Stimulated activated effector memory CD8-positive, alpha-beta T cell treated with anti-CD3 and anti-CD28 coated beads, Interleukin-12 subunit alpha, Interleukin-12 subunit beta, amount 100 ng/mL, for 72 hours (primary cell): ENCODE measurements at regions not wholly inside any gene's neighbourhood (a gene's known extent, or its start where the extent isn't known, plus 50 kb on each side); places are given as distances from the start of the nearest gene placed in this dataset.
"Not testable (repeated sequence)": the region's sequence is repeated elsewhere in the genome, so short reads cannot be mapped to it uniquely, and the experiment has no call there.

Source experiments
- ATAC-seq: fragments of 150-1000 bp; cut with Tn5 transposase; 2 replicates; pipeline ENCODE4 v1.10.0; 2021
- DNase-seq, 2 donors: peaks; one replicate each; pipeline ENCODE4 v3.0.0; 2021 to 2022; ENCODE audit warnings: low spot score in 2 of 2
- H3K27ac Mint-ChIP-seq: one replicate; pipeline ENCODE4 v1.8.0; 2022; ENCODE audit warnings: mild to moderate bottlenecking, mixed read lengths
- H3K36me3 Mint-ChIP-seq: one replicate; pipeline ENCODE4 v1.8.0; 2022; ENCODE audit warnings: mild to moderate bottlenecking, mixed read lengths
- H3K4me1 Mint-ChIP-seq: one replicate; pipeline ENCODE4 v1.8.0; 2022; ENCODE audit warnings: mixed read lengths
- H3K4me3 Mint-ChIP-seq: one replicate; pipeline ENCODE4 v1.8.0; 2022; ENCODE audit warnings: mild to moderate bottlenecking, mixed read lengths
- H3K9me3 Mint-ChIP-seq: one replicate; pipeline ENCODE4 v1.8.0; 2022; ENCODE audit warnings: mixed read lengths

- DNase-seq (no peak), ATAC-seq (no peak)
- Mint-ChIP-seq H3K4me3 (no peak overlapping the region), H3K9me3 (no peaks in the 10 kb centered on the region), H3K4me1 (no peaks in the 10 kb centered on the region), H3K27ac (no peak overlapping the region), H3K36me3 (no peaks in the 10 kb centered on the region)
Observed at GRCh38 chr10:118823256-118823907, 68.6 kb upstream of the CACUL1 start.

DNA sequence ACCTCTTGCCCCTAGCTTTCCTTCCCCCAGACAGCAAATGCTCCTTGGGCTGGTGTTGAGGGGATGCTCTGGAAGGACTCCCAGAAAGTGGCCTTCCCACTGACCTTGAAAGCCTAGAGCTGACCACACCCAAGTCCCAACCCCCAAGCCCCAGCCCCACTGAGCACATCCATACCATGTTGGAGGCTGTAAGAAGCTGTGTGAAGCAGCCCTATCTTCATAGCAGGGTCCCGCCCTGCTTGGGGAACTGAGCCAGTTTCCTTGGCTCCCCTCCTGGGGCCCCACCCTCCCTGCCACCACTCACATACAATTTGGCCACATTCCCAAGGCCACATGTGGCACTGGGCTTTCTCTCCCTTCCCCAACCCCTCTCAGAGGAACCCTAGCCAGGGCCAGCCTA, 72.3 kb upstream of the CACUL1 start:
- no peak overlapping the region for H3K27ac Mint-ChIP-seq
- no peak overlapping the region for H3K4me3 Mint-ChIP-seq
- H3K36me3 Mint-ChIP-seq = no peaks in the 10 kb centered on the region
- no peaks in the 10 kb centered on the region for H3K4me1 Mint-ChIP-seq
- ATAC-seq (no peak), DNase-seq (no peak)
- no peaks in the 10 kb centered on the region for H3K9me3 Mint-ChIP-seq

GRCh38 chr10:118827466-118828155, 72.8 kb upstream of the CACUL1 start:
- no peak overlapping the region for H3K4me3 Mint-ChIP-seq
- DNase-seq (no peak), ATAC-seq (no peak)

GRCh38 chr10:118832241-118832651, 77.5 kb upstream of the CACUL1 start:
- H3K9me3 Mint-ChIP-seq = no peaks in the 10 kb centered on the region
- no peak overlapping the region for H3K4me3 Mint-ChIP-seq
- H3K27ac Mint-ChIP-seq = no peak overlapping the region
- H3K4me1 Mint-ChIP-seq = no peaks in the 10 kb centered on the region
- no peaks in the 10 kb centered on the region for H3K36me3 Mint-ChIP-seq
- ATAC-seq = no peak
- DNase-seq = no peak

More at GRCh38 chr10:118827466-118828155, 72.8 kb upstream of the CACUL1 start:
- no peaks in the 10 kb centered on the region for H3K9me3 Mint-ChIP-seq
- no peaks in the 10 kb centered on the region for H3K4me1 Mint-ChIP-seq
- no peak overlapping the region for H3K27ac Mint-ChIP-seq
- H3K36me3 Mint-ChIP-seq = no peaks in the 10 kb centered on the region

- H3K27ac Mint-ChIP-seq, H3K36me3 Mint-ChIP-seq, DNase-seq, H3K4me1 Mint-ChIP-seq, ATAC-seq, H3K9me3 Mint-ChIP-seq, H3K4me3 Mint-ChIP-seq: not testable (repeated sequence)
Observed at GRCh38 chr10:118834370-118834769, 79.6 kb upstream of the CACUL1 start.

DNA sequence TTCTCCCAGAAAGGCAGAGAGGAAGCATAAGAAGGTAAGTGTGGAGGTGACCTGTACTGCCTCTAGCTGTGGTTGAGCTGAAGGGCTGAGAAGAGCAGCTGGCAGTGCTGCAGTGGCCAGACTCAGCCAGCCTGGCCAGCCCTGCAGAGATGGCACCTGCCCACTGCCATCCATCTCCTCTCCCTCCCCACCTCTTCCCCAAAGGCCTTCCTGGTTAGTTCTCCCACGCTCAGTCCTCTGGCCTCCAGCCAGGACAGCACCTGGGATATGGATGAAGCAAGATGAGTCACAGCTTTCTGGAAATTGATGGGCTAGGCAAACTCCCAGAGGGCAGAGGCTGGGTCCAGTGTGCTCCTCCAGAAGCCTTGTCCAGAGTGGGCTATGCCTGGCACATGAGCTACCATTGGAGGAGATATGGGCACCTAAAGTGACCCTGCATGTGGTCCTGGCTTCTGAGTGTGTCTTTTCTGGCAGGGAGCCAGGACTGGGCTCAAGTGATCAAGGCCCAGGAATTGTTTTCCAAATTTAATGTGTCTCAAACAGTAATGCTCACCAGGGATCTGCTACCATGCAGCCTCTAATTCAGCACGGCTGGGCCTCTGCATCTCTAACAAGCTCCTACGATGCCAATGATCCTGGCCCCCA, 81.0 kb upstream of the CACUL1 start:
- Mint-ChIP-seq H3K36me3 (no peaks in the 10 kb centered on the region), H3K9me3 (no peaks in the 10 kb centered on the region), H3K27ac (no peak overlapping the region), H3K4me3 (no peak overlapping the region), H3K4me1 (peaks cover 7% of the 10 kb centered on the region)
- no peak for DNase-seq
- ATAC-seq = no peak

GRCh38 chr10:118838364-118838763, 83.6 kb upstream of the CACUL1 start:
- H3K4me3 Mint-ChIP-seq = no peak overlapping the region
- H3K27ac Mint-ChIP-seq = no peak overlapping the region
- no peaks in the 10 kb centered on the region for H3K36me3 Mint-ChIP-seq
- ATAC-seq (no peak), DNase-seq (no peak)
- H3K9me3 Mint-ChIP-seq = no peaks in the 10 kb centered on the region
- H3K4me1 Mint-ChIP-seq = peaks cover 7% of the 10 kb centered on the region

DNA sequence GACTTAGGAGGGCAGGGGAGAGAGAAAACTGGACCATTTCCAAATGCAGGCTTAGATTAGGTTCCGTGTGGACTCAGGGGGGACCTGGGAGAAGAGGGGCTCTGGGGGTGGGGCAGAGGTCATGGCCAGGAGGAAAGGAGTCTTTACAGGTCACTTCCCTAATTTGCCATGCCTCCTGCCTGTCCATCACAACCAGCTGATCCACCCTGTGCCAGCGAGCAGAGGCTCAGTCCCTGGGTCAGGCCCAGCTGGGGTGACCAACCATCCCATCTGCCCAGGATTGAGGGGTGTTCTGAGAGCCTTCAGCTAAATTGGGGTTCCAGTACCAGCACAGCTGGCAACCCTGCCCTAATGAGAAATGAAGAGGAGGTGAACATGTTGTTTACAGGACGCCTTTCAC, 84.6 kb upstream of the CACUL1 start:
- Mint-ChIP-seq H3K36me3 (no peaks in the 10 kb centered on the region), H3K9me3 (no peaks in the 10 kb centered on the region), H3K4me3 (no peak overlapping the region), H3K4me1 (peaks cover 7% of the 10 kb centered on the region), H3K27ac (no peak overlapping the region)
- DNase-seq = no peak
- ATAC-seq = no peak

DNA sequence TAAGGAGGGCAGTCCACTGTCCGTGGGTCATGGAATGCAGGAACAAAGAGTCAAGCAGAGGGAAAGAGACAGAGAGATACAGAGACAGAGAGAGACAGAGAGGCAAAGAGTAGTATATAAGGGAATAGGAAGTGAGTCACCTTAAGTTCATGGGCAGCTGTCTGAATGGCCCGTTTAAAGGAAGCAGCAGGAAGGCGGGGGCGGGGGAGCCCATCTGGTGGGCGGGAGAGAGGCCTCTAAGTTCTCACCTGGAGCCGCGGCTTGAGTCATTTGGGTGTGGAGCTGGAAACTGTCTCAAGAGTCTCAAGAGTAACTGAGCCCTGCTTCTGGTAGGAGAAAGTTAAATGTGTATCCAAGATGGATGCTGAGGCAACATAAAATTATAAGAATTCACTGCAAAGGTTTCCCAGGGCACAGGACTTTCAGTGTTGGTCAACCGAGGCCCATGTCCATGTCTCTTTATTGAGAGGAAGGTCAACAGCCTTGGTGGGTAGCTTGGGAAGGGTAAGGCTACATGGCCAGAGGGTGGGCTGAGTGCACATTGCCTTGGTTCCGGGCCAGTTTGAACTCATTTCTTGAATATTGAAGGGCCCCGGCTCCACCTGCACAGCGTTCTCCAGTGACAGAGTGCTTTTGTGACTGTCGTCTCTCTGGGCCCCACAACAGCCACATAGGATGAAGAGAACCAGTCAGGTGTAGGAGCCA, 85.5 kb upstream of the CACUL1 start:
- H3K36me3 Mint-ChIP-seq = no peaks in the 10 kb centered on the region
- H3K4me1 Mint-ChIP-seq = peaks cover 7% of the 10 kb centered on the region
- no peaks in the 10 kb centered on the region for H3K9me3 Mint-ChIP-seq
- ATAC-seq (peak; percentile 75), DNase-seq (no peak)
- no peak overlapping the region for H3K4me3 Mint-ChIP-seq
- no peak overlapping the region for H3K27ac Mint-ChIP-seq

DNA sequence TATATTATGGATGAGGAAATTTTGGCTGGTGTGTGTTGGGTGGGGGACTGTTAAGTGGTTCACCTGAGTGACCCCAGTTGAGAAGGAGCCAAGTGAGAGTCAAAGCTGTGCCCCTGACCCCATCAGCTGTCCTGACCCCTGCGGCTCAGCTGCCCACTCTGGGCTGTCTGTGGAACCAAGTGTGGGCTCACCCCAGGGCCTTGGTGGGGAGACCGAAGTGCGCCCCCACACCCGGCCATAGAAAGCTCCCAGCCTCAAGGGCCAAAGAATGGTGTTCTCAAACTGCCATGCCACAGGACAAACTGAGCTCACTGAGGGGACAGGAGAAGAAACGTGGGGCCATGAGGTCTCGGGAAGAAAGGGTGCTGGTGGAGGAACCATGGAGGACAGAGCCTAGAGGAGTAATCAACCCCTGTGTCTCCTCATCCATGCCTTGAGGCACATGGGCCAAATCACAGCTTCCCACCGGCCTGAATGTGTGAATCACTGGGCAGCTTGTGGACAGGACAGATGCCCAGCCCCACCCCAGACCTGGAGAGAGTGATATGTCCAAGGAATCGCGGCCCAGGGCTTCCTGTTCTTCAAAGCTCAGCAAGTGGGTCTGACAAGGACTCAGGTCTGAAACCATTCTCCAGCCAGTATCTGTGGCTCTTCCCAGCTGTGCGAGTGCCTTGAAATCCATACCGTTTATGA, 86.2 kb upstream of the CACUL1 start:
- Mint-ChIP-seq H3K36me3 (no peaks in the 10 kb centered on the region), H3K27ac (no peak overlapping the region)
- no peak for ATAC-seq

DNA sequence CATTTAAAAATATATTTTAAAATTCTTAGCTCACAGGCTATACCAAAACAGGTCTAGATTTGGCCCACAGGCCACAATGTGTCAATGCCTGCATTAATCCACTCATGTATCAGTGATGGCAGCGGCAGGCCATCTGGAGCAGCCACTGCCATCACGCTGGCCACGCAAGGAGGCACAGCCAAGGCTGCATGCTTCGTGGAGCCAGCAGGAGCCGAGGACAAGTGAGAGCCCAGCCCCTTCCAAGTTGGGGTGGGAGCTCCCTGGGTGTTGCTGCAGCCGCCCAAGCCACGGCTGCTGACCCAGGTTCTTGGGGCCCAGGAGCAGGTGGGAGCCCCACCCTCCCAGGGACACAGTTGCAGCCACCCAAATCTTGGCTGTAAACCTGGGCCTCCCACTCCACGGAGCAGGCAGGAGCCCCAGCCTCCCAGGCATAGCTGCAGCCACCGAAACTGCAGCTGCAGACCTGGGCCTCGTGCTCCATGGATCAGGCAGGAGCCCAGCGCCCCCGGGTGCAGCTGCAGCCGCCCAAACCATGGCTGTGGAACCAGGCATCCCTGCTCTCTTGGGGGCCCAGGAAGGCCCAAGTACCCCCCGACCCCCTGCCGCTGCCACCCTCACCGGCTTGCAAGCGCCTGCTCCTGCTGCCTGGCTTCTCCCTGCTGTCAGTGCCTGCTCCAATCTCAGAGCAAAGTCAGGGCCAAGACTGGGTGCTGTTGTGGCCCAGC, 87.3 kb upstream of the CACUL1 start:
- H3K9me3 Mint-ChIP-seq = no peaks in the 10 kb centered on the region
- no peaks in the 10 kb centered on the region for H3K36me3 Mint-ChIP-seq
- no peak overlapping the region for H3K27ac Mint-ChIP-seq
- H3K4me3 Mint-ChIP-seq = no peak overlapping the region
- DNase-seq (no peak), ATAC-seq (no peak)
- peaks cover 7% of the 10 kb centered on the region for H3K4me1 Mint-ChIP-seq

More for the DNA sequence above, 86.2 kb upstream of the CACUL1 start:
- H3K4me3 Mint-ChIP-seq = no peak overlapping the region
- peaks cover 7% of the 10 kb centered on the region for H3K4me1 Mint-ChIP-seq
- H3K9me3 Mint-ChIP-seq = no peaks in the 10 kb centered on the region
- no peak for DNase-seq

GRCh38 chr10:118842843-118843624, 88.3 kb upstream of the CACUL1 start:
- H3K36me3 Mint-ChIP-seq = no peaks in the 10 kb centered on the region
- DNase-seq (no peak), ATAC-seq (no peak)
- no peak overlapping the region for H3K4me3 Mint-ChIP-seq
- H3K27ac Mint-ChIP-seq = no peak overlapping the region
- peaks cover 7% of the 10 kb centered on the region for H3K4me1 Mint-ChIP-seq
- H3K9me3 Mint-ChIP-seq = no peaks in the 10 kb centered on the region

DNA sequence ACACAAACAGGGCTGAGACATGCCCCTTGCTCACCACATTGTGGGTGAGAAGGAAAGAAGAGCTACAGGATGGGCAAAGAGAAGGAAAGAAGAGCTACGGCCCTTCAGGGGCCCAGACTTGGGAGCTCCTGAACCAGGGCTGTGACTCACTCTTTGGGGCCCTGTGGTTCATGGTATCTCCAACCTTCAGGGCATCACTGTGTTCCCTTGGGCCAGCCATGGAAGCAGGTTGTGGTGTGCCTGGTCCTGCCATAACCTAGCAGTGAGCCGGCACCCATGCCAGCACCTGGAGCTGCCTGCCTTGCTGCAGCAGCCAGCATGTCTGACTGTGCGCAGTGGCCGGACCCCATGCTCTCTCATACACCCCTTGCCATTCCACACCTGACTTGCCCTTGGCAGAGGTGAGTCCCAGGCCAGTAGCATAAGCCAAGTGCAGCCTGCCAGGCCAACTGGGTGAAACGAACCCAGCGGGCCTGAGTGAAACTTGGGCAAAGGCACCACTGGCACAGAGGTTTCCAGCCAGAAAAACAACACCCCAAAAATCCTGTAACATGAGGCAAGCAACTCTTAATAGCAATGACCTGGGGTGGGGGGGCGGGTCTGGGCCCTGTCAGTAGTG, 89.0 kb upstream of the CACUL1 start:
- H3K9me3 Mint-ChIP-seq = no peaks in the 10 kb centered on the region
- DNase-seq (no peak), ATAC-seq (no peak)
- no peak overlapping the region for H3K27ac Mint-ChIP-seq
- H3K36me3 Mint-ChIP-seq = no peaks in the 10 kb centered on the region
- no peak overlapping the region for H3K4me3 Mint-ChIP-seq
- peaks cover 7% of the 10 kb centered on the region for H3K4me1 Mint-ChIP-seq
